ENCODE measurements at regions not wholly inside any gene's neighbourhood (a gene's known extent, or its start where the extent isn't known, plus 50 kb on each side); places are given as distances from the start of the nearest gene placed in this dataset.

GRCh38 chr3:79835701-79836100, 67.9 kb upstream of the ROBO1 start:
- no peak overlapping the region for H3K27ac ChIP-seq
- TF ChIP-seq CTCF (IDR thresholded peaks at IDR 0.05) (no peak), ZFX (IDR thresholded peaks at IDR 0.05; ENCODE audit: borderline replicate concordance) (no peak)

- no peak overlapping the region for H3K27ac ChIP-seq
- TF ChIP-seq CTCF (IDR thresholded peaks at IDR 0.05): no peak
- no peak for TF ChIP-seq ZFX (IDR thresholded peaks at IDR 0.05; ENCODE audit: borderline replicate concordance)
Observed at GRCh38 chr3:79824166-79824565, 56.4 kb upstream of the ROBO1 start.

- no peak overlapping the region for H3K27ac ChIP-seq
- TF ChIP-seq ZFX (IDR thresholded peaks at IDR 0.05; ENCODE audit: borderline replicate concordance) (no peak), CTCF (IDR thresholded peaks at IDR 0.05) (no peak)
Observed at GRCh38 chr3:79822076-79822475, 54.3 kb upstream of the ROBO1 start.

- no peak for TF ChIP-seq ZFX (IDR thresholded peaks at IDR 0.05; ENCODE audit: borderline replicate concordance)
- no peak for TF ChIP-seq CTCF (IDR thresholded peaks at IDR 0.05)
- no peak overlapping the region for H3K27ac ChIP-seq
Observed at GRCh38 chr3:79820089-79820488, 52.3 kb upstream of the ROBO1 start.

GRCh38 chr3:79818015-79818414, 50.2 kb upstream of the ROBO1 start:
- TF ChIP-seq ZFX (IDR thresholded peaks at IDR 0.05; ENCODE audit: borderline replicate concordance): no peak
- no peak for TF ChIP-seq CTCF (IDR thresholded peaks at IDR 0.05)
- no peak overlapping the region for H3K27ac ChIP-seq

Measured in 22Rv1 (cell line).